Caco-2 (cell line): ENCODE measurements at regions not wholly inside any gene's neighbourhood (a gene's known extent, or its start where the extent isn't known, plus 50 kb on each side); places are given as distances from the start of the nearest gene placed in this dataset.

Source experiments
- BruUV-seq: library from RNA; stranded (reverse); fragments of 400-500 nt; replicated peaks from 2 replicates; lab custom pipeline; 2021; lab: Mats Ljungman, UMichigan
- CTCF ChIA-PET: fragments of 300-600 bp; sonication (Branson Sonifier 250); formaldehyde crosslinking; loops from one replicate; lab custom pipeline; 2022; ENCODE audit warnings: antibody characterized with exemption; lab: Charles Lee
- POLR2A ChIA-PET: fragments of 300-600 bp; sonication (Branson Sonifier 250); formaldehyde crosslinking; loops from one replicate; lab custom pipeline; 2022; ENCODE audit warnings: antibody characterized with exemption; lab: Charles Lee
- DNase-seq, 2 experiments: peaks; one replicate each; pipeline versions ENCODE4 v3.0.0 to v3.0.0-alpha.2; 2020 to 2022
- H3K27me3 ChIP-seq: replicated peaks from 2 replicates; pipeline ENCODE4 v1.6.0; 2011; ENCODE audit warnings: low read length; ENCODE audit not compliant: control insufficient read depth, insufficient read depth
- H3K36me3 ChIP-seq: 2 replicates; pipeline ENCODE4 v1.5.1; 2011; ENCODE audit warnings: low read length; ENCODE audit not compliant: control insufficient read depth, insufficient read depth
- H3K4me1 ChIP-seq: fragments of 250-450 bp; sonication (Bioruptor Pico); 2 replicates; pipeline ENCODE4 v1.5.1; 2020; ENCODE audit warnings: mild to moderate bottlenecking
- H3K4me3 ChIP-seq: 2 replicates; pipeline ENCODE4 v1.5.1; 2011; ENCODE audit warnings: low read depth, mild to moderate bottlenecking, control low read depth, low read length
- H3K9me3 ChIP-seq: fragments of 250-450 bp; sonication (Bioruptor Pico); 2 replicates; pipeline ENCODE4 v1.5.1; 2020; ENCODE audit warnings: mild to moderate bottlenecking, moderate library complexity
- H3K27ac Mint-ChIP-seq: one replicate; pipeline ENCODE4 v1.8.0; 2022; ENCODE audit warnings: mixed read lengths; ENCODE audit not compliant: unreplicated experiment
- H3K27me3 Mint-ChIP-seq: one replicate; pipeline ENCODE4 v1.8.0; 2022; ENCODE audit warnings: mixed read lengths; ENCODE audit not compliant: insufficient read depth, unreplicated experiment
- H3K36me3 Mint-ChIP-seq: one replicate; pipeline ENCODE4 v1.8.0; 2022; ENCODE audit warnings: mild to moderate bottlenecking, mixed read lengths; ENCODE audit not compliant: insufficient read depth, unreplicated experiment
- H3K4me1 Mint-ChIP-seq: one replicate; pipeline ENCODE4 v1.8.0; 2022; ENCODE audit warnings: low read depth, mixed read lengths; ENCODE audit not compliant: unreplicated experiment
- H3K4me3 Mint-ChIP-seq: one replicate; pipeline ENCODE4 v1.8.0; 2022; ENCODE audit warnings: mild to moderate bottlenecking, moderate library complexity, mixed read lengths; ENCODE audit not compliant: unreplicated experiment
- H3K9me3 Mint-ChIP-seq: one replicate; pipeline ENCODE4 v1.8.0; 2022; ENCODE audit warnings: mixed read lengths; ENCODE audit not compliant: unreplicated experiment
- CTCF ChIP-seq, 2 experiments: fragments of 200-600 bp in 1 of 2; IDR thresholded peaks; 1 replicate in 1 of 2; 2 replicates in 1 of 2; pipeline versions ENCODE4 v1.5.1 to v1.8.0; 2011 to 2022; ENCODE audit warnings: antibody characterized with exemption in 1 of 2, control low read depth in 1 of 2, inconsistent platforms in 1 of 2, low read depth in 1 of 2, low read length in 1 of 2, mild to moderate bottlenecking in 1 of 2, moderate library complexity in 1 of 2; ENCODE audit not compliant: insufficient read depth in 1 of 2, severe bottlenecking in 1 of 2, unreplicated experiment in 1 of 2
- intact Hi-C: fragments of 100-400 bp; cut with micrococcal nuclease; formaldehyde crosslinking; loops from one replicate; pipeline ENCODE4 v1.10.0; 2022; ENCODE audit not compliant: unreplicated experiment

GRCh38 chr5:143682246-143682905, 129.6 kb upstream of the HMHB1 start:
- ChIA-PET POLR2A (no interaction called here), CTCF (no interaction called here)
- DNase-seq = no peak
- H3K4me3 ChIP-seq = no peak overlapping the region
- H3K36me3 Mint-ChIP-seq = no peaks in the 10 kb centered on the region
- no TSS peak for BruUV-seq
- H3K4me1 Mint-ChIP-seq = peaks cover 32% of the 10 kb centered on the region
- H3K4me3 Mint-ChIP-seq = no peak overlapping the region
- H3K36me3 ChIP-seq = no peaks in the 10 kb centered on the region
- no peaks in the 10 kb centered on the region for H3K27me3 ChIP-seq
- intact Hi-C loops = loop anchor here (2.0 to 5.0 kb wide), 2 partner anchors 86 to 280 kb away; partner anchors contain the start of gene NR3C1
- no peaks in the 10 kb centered on the region for H3K27me3 Mint-ChIP-seq
- peaks cover 39% of the 10 kb centered on the region for H3K4me1 ChIP-seq
- H3K9me3 Mint-ChIP-seq = peaks cover 16% of the 10 kb centered on the region
- peak overlapping the region; percentile 84 for H3K27ac Mint-ChIP-seq
- no peak for TF ChIP-seq CTCF (IDR thresholded peaks at IDR 0.05; ENCODE audit: insufficient read depth in 1 of 2, low read depth in 1 of 2, low read length in 1 of 2, severe bottlenecking in 1 of 2, unreplicated experiment in 1 of 2)
- H3K9me3 ChIP-seq = no peaks in the 10 kb centered on the region

- peaks cover 39% of the 10 kb centered on the region for H3K4me1 ChIP-seq
- no peaks in the 10 kb centered on the region for H3K9me3 ChIP-seq
- Mint-ChIP-seq H3K27ac (peak overlapping the region; percentile 84), H3K4me1 (peaks cover 32% of the 10 kb centered on the region), H3K36me3 (no peaks in the 10 kb centered on the region), H3K4me3 (no peak overlapping the region), H3K27me3 (no peaks in the 10 kb centered on the region), H3K9me3 (peaks cover 16% of the 10 kb centered on the region)
- DNase-seq = peak; percentile 51 to 67
- no TSS peak for BruUV-seq
- ChIA-PET CTCF (no interaction called here), POLR2A (interaction anchor here (1.1 kb wide), 1 partner anchor 86 kb away, joined by 4 read pairs; no protein-coding TSS in a partner anchor)
- H3K27me3 ChIP-seq = no peaks in the 10 kb centered on the region
- no peak for TF ChIP-seq CTCF (IDR thresholded peaks at IDR 0.05; ENCODE audit: insufficient read depth in 1 of 2, low read depth in 1 of 2, low read length in 1 of 2, severe bottlenecking in 1 of 2, unreplicated experiment in 1 of 2)
- no peak overlapping the region for H3K4me3 ChIP-seq
- intact Hi-C loops = loop anchor here (5.0 kb wide), 1 partner anchor 278 kb away; the partner anchor contains the start of gene NR3C1
- no peaks in the 10 kb centered on the region for H3K36me3 ChIP-seq
These were observed 131.2 kb upstream of the HMHB1 start for GRCh38 chr5:143680672-143681259.

- Mint-ChIP-seq H3K9me3 (peaks cover 16% of the 10 kb centered on the region), H3K27ac (peak overlapping the region; percentile 17), H3K27me3 (no peaks in the 10 kb centered on the region), H3K4me3 (no peak overlapping the region), H3K36me3 (no peaks in the 10 kb centered on the region), H3K4me1 (peaks cover 34% of the 10 kb centered on the region)
- ChIA-PET CTCF (interaction anchor here (0.6 kb wide), 1 partner anchor 239 kb away, joined by 3 read pairs; no protein-coding TSS in a partner anchor), POLR2A (no interaction called here)
- Histone ChIP-seq H3K27me3 (no peaks in the 10 kb centered on the region), H3K9me3 (no peaks in the 10 kb centered on the region), H3K36me3 (no peaks in the 10 kb centered on the region), H3K4me3 (no peak overlapping the region), H3K4me1 (peaks cover 46% of the 10 kb centered on the region)
- intact Hi-C loops = loop anchor here (5.0 to 10.0 kb wide), 2 partner anchors 145 to 277 kb away; partner anchors contain the start of gene NR3C1
- BruUV-seq = no TSS peak
- DNase-seq = no peak
- TF ChIP-seq CTCF (IDR thresholded peaks at IDR 0.05; ENCODE audit: insufficient read depth in 1 of 2, low read depth in 1 of 2, low read length in 1 of 2, severe bottlenecking in 1 of 2, unreplicated experiment in 1 of 2) = no peak
These were observed 132.2 kb upstream of the HMHB1 start for GRCh38 chr5:143679777-143680176.
